Keratinocyte (primary cell): ENCODE measurements at regions not wholly inside any gene's neighbourhood (a gene's known extent, or its start where the extent isn't known, plus 50 kb on each side); places are given as distances from the start of the nearest gene placed in this dataset.
A peak's percentile ranks its signal among the peaks of the same experiment; 100 is the strongest.

Source experiments
- DNase-seq: peaks from one replicate; pipeline ENCODE4 v3.0.0-alpha.2; 2011; ENCODE audit warnings: low read depth, missing footprints, low spot score
- FAIRE-seq: peaks from 2 replicates; lab custom pipeline; 2011; peaks lifted over from hg19 to GRCh38; lab: Jason Lieb, UNC
- H2AFZ ChIP-seq: 2 replicates; pipeline ENCODE4 v1.6.0; 2012; ENCODE audit warnings: low read length, control low read depth, inconsistent platforms; ENCODE audit not compliant: control insufficient read depth
- H3K27ac ChIP-seq: 2 replicates; pipeline ENCODE4 v1.5.1; 2011; ENCODE audit warnings: low read length; ENCODE audit not compliant: control insufficient read depth, insufficient read depth
- H3K27me3 ChIP-seq: 3 replicates; pipeline ENCODE4 v1.6.0; 2011; ENCODE audit warnings: low read length; ENCODE audit not compliant: control insufficient read depth, insufficient read depth; ENCODE audit errors: extremely low read depth
- H3K36me3 ChIP-seq, 2 experiments: 2 replicates in 1 of 2; 3 replicates in 1 of 2; pipeline ENCODE4 v1.5.1; 2011; ENCODE audit warnings: low read length in 2 of 2, mild to moderate bottlenecking in 1 of 2; ENCODE audit not compliant: control insufficient read depth in 2 of 2, insufficient read depth in 2 of 2; ENCODE audit errors: extremely low read depth in 1 of 2
- H3K4me1 ChIP-seq: 3 replicates; pipeline ENCODE4 v1.5.1; 2011; ENCODE audit warnings: low read length; ENCODE audit not compliant: control insufficient read depth, insufficient read depth; ENCODE audit errors: extremely low read depth
- H3K4me2 ChIP-seq: 3 replicates; pipeline ENCODE4 v1.6.0; 2011; ENCODE audit warnings: low read depth, low read length; ENCODE audit not compliant: control insufficient read depth, insufficient read depth; ENCODE audit errors: extremely low read depth
- H3K4me3 ChIP-seq, 3 experiments: fragments of 200-600 bp in 1 of 3; sonication (generic) in 1 of 3; 2 replicates in 2 of 3; 3 replicates in 1 of 3; pipeline ENCODE4 v1.5.1; 2011 to 2016; ENCODE audit warnings: low read length in 3 of 3, mild to moderate bottlenecking in 3 of 3, control low read depth in 2 of 3, inconsistent platforms in 1 of 3, low read depth in 1 of 3, mixed read lengths in 1 of 3, mixed run types in 1 of 3, moderate library complexity in 1 of 3; ENCODE audit not compliant: control insufficient read depth in 2 of 3, insufficient read depth in 2 of 3; ENCODE audit errors: extremely low read depth in 1 of 3
- H3K79me2 ChIP-seq: 2 replicates; pipeline ENCODE4 v1.6.0; 2012; ENCODE audit warnings: low read length; ENCODE audit not compliant: control insufficient read depth, insufficient read depth
- H3K9ac ChIP-seq: 3 replicates; pipeline ENCODE4 v1.6.0; 2011; ENCODE audit warnings: low read length; ENCODE audit not compliant: control insufficient read depth, insufficient read depth; ENCODE audit errors: extremely low read depth
- H3K9me1 ChIP-seq: 3 replicates; pipeline ENCODE4 v1.6.0; 2011; ENCODE audit warnings: low read length; ENCODE audit not compliant: control insufficient read depth, insufficient read depth; ENCODE audit errors: extremely low read depth
- H3K9me3 ChIP-seq: 2 replicates; pipeline ENCODE4 v1.5.1; 2012; ENCODE audit warnings: low read depth, low read length; ENCODE audit not compliant: control insufficient read depth
- H4K20me1 ChIP-seq: 3 replicates; pipeline ENCODE4 v1.6.0; 2011; ENCODE audit warnings: low read length; ENCODE audit not compliant: control insufficient read depth, insufficient read depth; ENCODE audit errors: extremely low read depth
- EZH2 ChIP-seq: IDR thresholded peaks from one replicate; pipeline ENCODE4 v1.6.1; 2012; ENCODE audit warnings: inconsistent platforms, mild to moderate bottlenecking, low read length, moderate library complexity
- dilution Hi-C: fragments of 300-500 bp; cut with MboI; formaldehyde crosslinking; loops from one replicate; pipeline ENCODE4 v1.7.0; 2020; ENCODE audit warnings: low sequenced_read_pairs; ENCODE audit not compliant: extremely low pct_ligation_motif_present
- TF ChIP-seq, protein P1 (sequence below), 3 experiments: IDR thresholded peaks in 1 of 3; conservative IDR thresholded peaks in 1 of 3; optimal IDR thresholded peaks in 1 of 3; 2 replicates in 2 of 3; 3 replicates in 1 of 3; pipeline versions ENCODE3 to v1.5.1; 2011; ENCODE audit warnings: low read length in 3 of 3, mild to moderate bottlenecking in 3 of 3, moderate library complexity in 2 of 3, control low read depth in 1 of 3, inconsistent platforms in 1 of 3; ENCODE audit not compliant: insufficient read depth in 2 of 3; ENCODE audit errors: extremely low read depth in 1 of 3

GRCh38 chr15:60057554-60057953, 53.4 kb downstream of the FOXB1 start:
- DNase-seq (no peak), FAIRE-seq (no peak)
- peaks cover 31% of the 10 kb centered on the region for H3K4me1 ChIP-seq
- H3K9me1 ChIP-seq, result no peaks in the 10 kb centered on the region
- no peaks in the 10 kb centered on the region for H3K27me3 ChIP-seq
- H3K9ac ChIP-seq, result no peak overlapping the region
- no peak overlapping the region for H3K4me3 ChIP-seq
- H3K36me3 ChIP-seq, result no peaks in the 10 kb centered on the region
- no peaks in the 10 kb centered on the region for H4K20me1 ChIP-seq
- TF ChIP-seq, protein P1, sequence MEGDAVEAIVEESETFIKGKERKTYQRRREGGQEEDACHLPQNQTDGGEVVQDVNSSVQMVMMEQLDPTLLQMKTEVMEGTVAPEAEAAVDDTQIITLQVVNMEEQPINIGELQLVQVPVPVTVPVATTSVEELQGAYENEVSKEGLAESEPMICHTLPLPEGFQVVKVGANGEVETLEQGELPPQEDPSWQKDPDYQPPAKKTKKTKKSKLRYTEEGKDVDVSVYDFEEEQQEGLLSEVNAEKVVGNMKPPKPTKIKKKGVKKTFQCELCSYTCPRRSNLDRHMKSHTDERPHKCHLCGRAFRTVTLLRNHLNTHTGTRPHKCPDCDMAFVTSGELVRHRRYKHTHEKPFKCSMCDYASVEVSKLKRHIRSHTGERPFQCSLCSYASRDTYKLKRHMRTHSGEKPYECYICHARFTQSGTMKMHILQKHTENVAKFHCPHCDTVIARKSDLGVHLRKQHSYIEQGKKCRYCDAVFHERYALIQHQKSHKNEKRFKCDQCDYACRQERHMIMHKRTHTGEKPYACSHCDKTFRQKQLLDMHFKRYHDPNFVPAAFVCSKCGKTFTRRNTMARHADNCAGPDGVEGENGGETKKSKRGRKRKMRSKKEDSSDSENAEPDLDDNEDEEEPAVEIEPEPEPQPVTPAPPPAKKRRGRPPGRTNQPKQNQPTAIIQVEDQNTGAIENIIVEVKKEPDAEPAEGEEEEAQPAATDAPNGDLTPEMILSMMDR (optimal IDR thresholded peaks at IDR 0.05 in 1 of 3, IDR thresholded peaks at IDR 0.05 in 1 of 3, conservative IDR thresholded peaks at IDR 0.05 in 1 of 3; ENCODE audit: extremely low read depth in 1 of 3, insufficient read depth in 2 of 3, low read length in 3 of 3), result no peak
- TF ChIP-seq EZH2, result no peak
- H3K27ac ChIP-seq, result no peak overlapping the region
- no peak overlapping the region for H3K4me2 ChIP-seq
- H3K9me3 ChIP-seq, result peaks cover 5% of the 10 kb centered on the region
- H3K79me2 ChIP-seq, result no peaks in the 10 kb centered on the region
- dilution Hi-C loops, result no loop called here
- H2AFZ ChIP-seq, result no peak overlapping the region

DNA sequence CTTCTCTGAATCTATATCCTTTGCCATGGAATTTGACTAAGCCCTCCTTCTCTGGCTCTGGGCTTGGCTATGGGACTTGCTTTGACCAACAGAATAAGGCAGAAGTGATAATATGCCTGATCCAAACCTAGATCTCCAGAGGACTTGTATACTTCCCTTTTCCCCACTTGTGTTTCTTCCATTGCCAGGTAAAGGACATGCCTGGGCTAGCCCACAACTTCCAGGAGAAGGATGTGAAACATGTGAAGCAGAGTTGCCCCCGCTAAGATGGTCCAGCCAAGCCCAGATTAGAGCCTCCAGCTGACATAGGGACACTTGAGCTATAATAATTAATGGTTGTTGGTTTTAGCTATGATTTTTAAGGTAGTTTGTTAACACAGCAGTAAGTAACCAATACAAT, 55.1 kb downstream of the FOXB1 start:
- Histone ChIP-seq H3K9me1 (no peaks in the 10 kb centered on the region), H3K79me2 (no peaks in the 10 kb centered on the region), H3K27me3 (no peaks in the 10 kb centered on the region), H3K36me3 (no peaks in the 10 kb centered on the region), H2AFZ (peak overlapping the region; percentile 75), H3K9me3 (peaks cover 5% of the 10 kb centered on the region), H3K4me2 (peak overlapping the region; percentile 25), H4K20me1 (no peaks in the 10 kb centered on the region), H3K4me1 (peaks cover 15% of the 10 kb centered on the region), H3K9ac (no peak overlapping the region), H3K4me3 (no peak overlapping the region), H3K27ac (peak overlapping the region; percentile 4)
- no peak for DNase-seq
- TF ChIP-seq, protein P1 (optimal IDR thresholded peaks at IDR 0.05 in 1 of 3, IDR thresholded peaks at IDR 0.05 in 1 of 3, conservative IDR thresholded peaks at IDR 0.05 in 1 of 3; ENCODE audit: extremely low read depth in 1 of 3, insufficient read depth in 2 of 3, low read length in 3 of 3), result no peak
- TF ChIP-seq EZH2, result no peak
- dilution Hi-C loops, result no loop called here
- FAIRE-seq, result peak; percentile 74
